SKM-1 treated with dmso at 0.1 percent for 144 hours (cell line): ENCODE measurements at regions not wholly inside any gene's neighbourhood (a gene's known extent, or its start where the extent isn't known, plus 50 kb on each side); places are given as distances from the start of the nearest gene placed in this dataset.

Experiments used
- DNase-seq: peaks from one replicate; lab custom pipeline; 2025; ENCODE audit not compliant: unreplicated experiment; lab: John Stamatoyannopoulos, UW

GRCh38 chr3:99128725-99129505 lies 227.4 kb upstream of the DCBLD2 start:
- no peak for DNase-seq

DNA sequence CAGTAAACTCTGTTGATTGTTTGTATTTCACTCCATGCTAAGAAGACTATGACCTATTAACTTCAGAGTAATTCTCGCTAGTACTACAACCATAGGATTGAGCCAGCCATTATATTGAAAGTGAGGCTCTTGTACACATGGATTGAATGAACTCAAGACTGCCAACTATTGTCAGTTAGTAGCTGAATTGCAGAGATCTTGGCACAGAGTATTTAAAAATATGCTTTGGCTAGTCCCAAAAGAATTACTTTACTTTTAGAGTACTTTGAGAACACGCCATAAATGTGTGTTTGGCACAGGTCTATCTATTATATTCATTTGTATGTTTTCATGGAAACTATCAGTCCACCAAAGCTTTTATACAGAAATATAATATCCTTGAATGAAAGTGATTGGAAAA lies 226.7 kb upstream of the DCBLD2 start:
- DNase-seq, result no peak

DNA sequence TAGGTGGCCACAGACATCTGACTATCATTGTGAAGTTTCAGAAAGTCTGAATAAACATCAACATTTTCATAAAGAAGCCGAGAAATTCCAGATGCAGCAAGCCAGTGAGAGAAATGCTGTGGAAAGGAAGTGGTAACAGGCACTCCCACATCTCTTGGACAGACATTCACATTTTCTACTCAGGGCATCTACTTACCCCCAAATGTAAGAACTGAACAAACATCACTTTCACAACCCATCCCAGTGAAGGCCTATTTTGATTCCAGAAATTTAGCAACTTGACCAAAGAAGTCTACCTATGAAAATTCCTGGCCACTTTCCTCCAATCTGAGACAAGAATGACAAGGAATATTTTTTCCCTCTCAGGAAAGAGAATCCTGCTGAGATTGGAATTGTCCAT lies 224.8 kb upstream of the DCBLD2 start:
- no peak for DNase-seq

- DNase-seq, result no peak
These were observed 217.9 kb upstream of the DCBLD2 start for GRCh38 chr3:99119385-99119784.

- no peak for DNase-seq
These were observed 216.9 kb upstream of the DCBLD2 start for GRCh38 chr3:99118381-99118780.

DNA sequence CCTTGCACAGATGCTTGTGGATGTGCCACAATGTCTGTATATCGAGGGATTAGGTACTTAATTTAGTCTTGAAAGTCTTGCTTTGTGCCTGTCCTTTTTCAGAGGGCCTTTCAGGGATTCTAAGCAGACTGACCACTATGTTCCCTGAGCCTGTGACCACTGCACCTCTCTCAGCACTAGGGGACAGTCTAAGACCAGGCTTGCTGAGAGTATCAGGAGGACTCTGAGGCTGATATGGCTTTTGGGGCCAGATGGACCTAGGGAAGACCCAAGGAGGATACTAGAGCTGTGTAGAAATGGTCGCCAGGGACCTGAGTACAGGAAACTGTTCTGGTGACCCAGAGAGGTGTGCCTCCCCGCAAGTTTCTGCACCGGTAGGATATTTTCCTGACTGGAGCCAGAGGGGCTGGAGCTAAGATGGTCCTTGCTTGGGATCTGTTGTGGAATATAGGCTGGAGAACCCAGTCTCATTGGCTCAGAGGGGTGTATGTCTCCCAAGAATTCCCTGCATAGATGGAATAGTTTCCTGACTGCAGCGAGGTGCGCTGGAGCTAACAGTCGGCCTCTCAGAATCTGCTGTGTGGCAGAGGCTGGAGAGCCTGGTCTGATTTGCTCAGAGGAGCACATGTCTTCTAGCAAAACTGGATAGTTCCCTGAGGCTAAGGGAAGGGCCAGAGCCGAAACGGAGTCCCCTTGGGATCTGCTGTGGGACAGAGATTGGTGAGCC lies 213.2 kb upstream of the DCBLD2 start:
- DNase-seq, result no peak

DNA sequence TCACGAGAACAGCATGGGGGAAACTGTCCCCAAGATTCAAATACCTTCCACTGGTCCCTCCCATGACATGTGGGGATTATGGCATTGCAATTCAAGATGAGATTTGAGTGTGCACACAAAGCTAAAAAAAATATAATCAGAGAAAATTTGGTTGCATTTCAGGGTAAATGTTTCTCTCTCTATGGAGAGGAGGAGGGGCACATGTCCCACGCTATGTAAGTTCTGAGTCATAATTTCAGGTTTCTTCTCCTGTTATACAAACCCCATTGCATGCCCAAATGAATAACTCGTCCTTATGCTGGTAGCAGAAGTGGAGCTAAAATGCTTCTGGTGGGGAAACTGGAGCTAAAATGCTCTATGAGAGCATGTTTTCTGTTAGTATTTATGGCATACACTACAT lies 209.7 kb upstream of the DCBLD2 start:
- no peak for DNase-seq

DNA sequence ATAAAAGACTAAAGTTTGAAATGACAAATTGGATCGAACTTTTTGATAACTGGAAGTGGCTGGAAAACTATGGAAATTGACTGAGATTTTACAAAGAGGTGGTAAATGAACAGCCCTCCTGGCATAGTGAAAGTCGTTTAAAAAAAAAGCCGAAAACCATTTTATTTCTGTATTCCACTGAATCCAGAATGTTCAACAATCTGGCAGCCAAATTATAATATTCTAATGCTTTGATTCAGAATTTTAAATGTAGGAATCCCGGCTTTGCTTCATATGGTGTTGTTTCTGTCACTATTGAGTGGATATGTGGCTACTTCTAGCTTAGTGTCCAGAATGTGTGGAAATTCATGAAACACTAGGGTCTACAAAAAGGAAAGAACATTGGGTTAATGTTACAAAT lies 208.9 kb upstream of the DCBLD2 start:
- no peak for DNase-seq

DNA sequence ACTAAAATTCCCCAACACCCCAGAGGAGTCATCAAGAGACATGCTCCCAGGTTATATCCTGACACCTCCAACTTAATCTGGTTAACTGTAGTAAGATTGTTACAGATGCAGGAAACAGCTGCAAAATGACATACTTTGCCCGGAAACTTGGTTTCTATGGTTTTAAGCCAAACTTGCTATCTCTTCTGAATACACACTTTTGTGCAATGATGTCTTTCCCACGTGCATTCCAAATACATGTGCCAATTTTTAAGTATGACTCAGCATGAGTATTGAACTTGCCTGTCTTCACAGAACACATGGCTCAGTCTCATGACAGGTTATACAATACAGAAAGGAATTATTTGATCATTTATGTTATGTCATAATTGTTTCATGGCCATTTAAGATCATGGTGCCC lies 207.0 kb upstream of the DCBLD2 start:
- no peak for DNase-seq

- no peak for DNase-seq
These were observed 193.1 kb upstream of the DCBLD2 start for GRCh38 chr3:99094606-99095005.

- DNase-seq, result no peak
These were observed 185.8 kb upstream of the DCBLD2 start for GRCh38 chr3:99087277-99087676.

- no peak for DNase-seq
These were observed 183.3 kb upstream of the DCBLD2 start for GRCh38 chr3:99084826-99085225.

GRCh38 chr3:99084156-99084555 lies 182.7 kb upstream of the DCBLD2 start:
- DNase-seq, result no peak

GRCh38 chr3:99071096-99071495 lies 169.6 kb upstream of the DCBLD2 start:
- DNase-seq, result no peak

GRCh38 chr3:99069973-99070372 lies 168.5 kb upstream of the DCBLD2 start:
- DNase-seq, result no peak

DNA sequence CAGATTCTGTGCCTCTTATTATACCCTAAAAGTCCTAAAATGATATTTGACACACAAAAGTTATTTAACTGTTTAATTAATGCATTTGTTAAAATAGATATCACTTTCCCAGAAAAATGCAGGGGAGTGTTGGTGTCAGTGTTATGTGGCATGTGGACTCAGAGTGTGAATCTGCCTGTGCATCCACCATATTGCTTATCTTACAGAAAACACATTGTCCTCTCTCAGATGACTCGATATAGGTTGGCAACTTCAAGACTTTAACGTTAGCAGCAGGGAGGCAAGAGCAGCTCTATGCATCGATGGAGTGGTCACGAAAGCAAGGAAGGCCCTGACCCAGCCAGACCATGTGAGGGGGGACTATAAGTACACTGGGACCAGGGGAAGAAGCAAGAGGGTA lies 165.4 kb upstream of the DCBLD2 start:
- DNase-seq, result no peak

DNA sequence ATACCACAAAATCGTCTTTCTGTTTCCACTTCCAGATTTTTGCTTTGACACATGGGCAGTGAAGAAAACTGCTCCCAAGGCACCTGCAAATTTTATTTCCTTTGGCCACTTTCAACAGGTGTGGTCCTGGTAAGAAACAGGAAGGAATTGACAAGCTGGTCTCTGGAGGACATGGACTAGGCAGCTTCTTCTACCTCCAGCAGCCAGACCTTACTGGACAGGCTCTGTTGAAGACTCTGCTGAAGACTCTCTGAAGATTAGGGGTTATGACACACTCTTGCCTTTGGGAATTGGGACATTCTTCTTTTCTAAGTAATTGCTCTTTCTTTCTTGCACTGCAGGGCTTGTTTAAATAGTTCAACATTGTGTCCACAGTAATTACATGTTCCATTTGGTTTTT lies 147.7 kb upstream of the DCBLD2 start:
- DNase-seq, result no peak

DNA sequence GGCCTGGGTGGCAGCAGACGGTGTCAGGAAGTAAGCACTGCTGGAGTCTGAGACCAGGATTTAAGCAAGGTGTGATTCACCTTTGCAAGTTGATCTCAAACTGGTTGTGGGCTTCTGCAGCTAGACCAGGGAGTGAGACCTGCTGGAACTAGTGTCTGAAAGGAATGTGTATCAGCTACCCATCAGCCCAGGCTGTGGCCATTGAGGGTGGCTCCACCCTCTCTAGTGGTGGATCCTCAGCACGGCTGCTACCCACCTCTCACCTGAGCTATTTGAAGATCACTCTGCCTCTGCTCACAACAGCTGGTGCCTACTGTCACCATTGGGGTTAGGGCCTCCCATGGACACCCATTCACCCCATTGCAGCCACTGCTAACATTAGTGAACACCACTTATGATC lies 140.3 kb upstream of the DCBLD2 start:
- DNase-seq, result no peak

DNA sequence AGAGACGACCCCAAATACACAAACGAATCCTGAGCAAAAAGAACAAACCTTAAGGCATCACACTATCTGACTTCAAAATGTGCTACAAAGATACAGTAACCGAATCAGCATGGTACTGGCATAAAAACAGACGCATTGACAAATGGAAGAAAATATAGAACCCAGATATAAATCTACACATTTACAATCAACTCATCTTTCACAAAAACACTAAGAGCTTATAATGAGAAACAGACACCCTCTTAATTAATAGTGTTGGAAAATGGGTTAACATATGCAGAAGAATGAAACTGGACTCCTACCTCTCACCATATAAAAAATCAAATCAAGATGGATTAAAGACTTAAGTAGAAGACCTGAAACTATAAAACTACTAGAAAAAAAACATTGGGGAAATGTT lies 130.3 kb upstream of the DCBLD2 start:
- DNase-seq, result no peak

GRCh38 chr3:99023590-99024192 lies 122.2 kb upstream of the DCBLD2 start:
- DNase-seq, result peak; percentile 9

DNA sequence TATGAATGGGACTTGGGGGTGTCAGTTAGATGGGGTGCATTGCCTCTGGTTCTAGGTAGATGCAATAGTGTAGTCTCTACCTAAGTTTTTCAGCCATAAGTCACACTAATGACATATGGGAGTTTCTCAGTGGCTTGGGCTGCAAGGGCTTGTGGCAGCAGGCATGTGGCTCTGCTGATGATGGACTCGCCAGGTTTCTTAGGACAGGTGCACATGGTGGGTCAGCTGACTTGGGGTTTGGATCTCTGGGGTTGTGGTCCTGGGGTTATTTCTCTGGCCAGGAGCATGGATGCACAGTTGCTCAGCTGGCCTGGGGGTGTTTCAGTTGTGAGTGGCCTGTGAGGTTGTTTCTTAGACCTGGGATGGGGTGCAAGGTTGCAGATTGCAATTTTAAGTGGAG lies 120.0 kb upstream of the DCBLD2 start:
- DNase-seq, result no peak

DNA sequence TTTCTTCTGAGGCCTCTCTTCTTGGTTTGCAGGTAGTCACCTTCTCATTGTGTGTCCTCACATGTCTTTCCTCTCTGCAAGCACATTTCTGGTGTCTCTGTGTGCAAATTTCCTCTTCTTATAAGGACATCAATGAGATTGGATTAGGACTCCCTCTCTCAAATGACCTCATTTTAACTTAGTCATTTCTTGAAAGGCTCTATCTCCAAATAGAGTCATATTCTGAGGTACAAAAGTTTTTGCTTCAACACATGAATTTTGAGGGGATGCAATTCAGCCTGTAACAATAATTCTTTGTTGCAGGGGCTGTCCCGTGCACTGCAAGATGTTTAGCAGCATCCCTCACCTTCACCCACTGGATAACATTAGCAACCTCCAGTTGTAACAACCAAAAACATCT lies 115.0 kb upstream of the DCBLD2 start:
- no peak for DNase-seq
